Stimulated activated CD4-positive, alpha-beta T cell treated with anti-CD3 and anti-CD28 coated beads, Interleukin-4, amount 100 ng/mL, for 4 hours (primary cell): ENCODE measurements at regions not wholly inside any gene's neighbourhood (a gene's known extent, or its start where the extent isn't known, plus 50 kb on each side); places are given as distances from the start of the nearest gene placed in this dataset.
"Not testable (repeated sequence)": the region's sequence is repeated elsewhere in the genome, so short reads cannot be mapped to it uniquely, and the experiment has no call there.

Experiments used
- DNase-seq, 2 experiments: peaks; one replicate each; pipeline ENCODE4 v3.0.0-alpha.2; 2020

DNA sequence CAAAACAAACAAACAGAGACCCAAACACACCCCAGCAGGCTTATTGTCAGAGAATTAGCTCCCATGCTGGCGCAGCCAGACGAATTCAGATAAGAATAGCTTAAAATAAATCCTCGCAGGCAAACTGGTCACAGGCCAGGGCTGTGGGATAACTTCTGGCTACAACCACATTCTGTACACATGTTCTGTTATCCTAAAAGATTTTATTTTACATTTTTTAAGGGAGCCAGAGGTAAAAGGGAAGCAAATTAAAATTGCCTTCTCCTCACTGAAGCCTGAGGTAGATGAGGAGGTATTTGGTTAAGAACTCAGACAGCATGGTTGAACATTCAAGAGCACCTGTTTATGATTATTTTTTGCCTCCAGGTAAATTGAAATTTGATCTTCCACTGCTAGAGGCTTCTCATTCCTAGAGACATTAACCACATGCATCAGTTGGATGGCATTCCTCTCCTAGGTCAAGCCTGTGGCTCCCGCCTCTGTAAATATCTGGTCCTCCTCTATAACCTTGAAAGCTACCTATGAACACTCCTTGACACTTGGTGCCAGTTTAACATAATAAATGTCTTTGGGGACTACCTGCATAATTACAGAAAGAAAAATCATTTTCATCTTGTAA lies 190.3 kb downstream of the SATB1 start:
- DNase-seq: no peak

GRCh38 chr3:18233987-18234716 lies 191.0 kb downstream of the SATB1 start:
- no peak for DNase-seq

GRCh38 chr3:18232317-18232716 lies 192.8 kb downstream of the SATB1 start:
- no peak for DNase-seq

DNA sequence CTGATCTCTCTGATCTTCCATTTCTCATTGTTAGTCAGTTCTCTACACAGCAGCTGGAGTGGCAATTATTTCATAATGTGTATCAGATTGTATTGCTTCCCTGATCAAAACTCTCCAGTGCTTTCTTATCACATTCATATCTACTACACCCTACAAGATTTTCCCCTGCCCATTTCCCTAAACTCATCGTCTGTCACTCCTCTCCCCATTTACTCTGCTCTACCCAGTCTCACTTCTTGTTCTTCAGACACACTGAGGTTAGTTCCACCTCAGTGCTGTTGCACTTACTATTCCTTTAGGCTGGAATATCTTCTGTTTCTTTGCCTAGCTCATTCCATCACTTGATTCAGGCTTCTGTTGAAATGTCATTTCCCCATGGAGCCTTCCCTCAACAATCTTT lies 197.1 kb downstream of the SATB1 start:
- DNase-seq: no peak

DNA sequence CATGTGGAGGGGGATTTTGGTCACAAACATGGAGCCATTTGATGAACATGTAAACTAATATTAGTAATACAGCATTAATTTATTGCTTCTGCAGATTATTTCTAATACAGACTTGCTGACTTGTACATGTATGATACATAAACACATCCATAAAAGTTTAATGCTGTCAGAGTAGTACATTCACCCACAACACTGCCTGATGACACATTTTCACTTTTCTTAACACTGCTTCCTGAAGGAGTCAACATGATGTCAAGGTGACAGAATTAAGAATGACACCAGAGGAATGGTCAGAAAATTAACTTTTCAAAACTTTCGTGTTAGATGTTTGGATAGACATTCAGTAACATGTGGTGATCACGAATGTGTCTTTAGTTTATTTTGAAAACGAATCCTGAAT lies 199.4 kb downstream of the SATB1 start:
- no peak for DNase-seq

DNA sequence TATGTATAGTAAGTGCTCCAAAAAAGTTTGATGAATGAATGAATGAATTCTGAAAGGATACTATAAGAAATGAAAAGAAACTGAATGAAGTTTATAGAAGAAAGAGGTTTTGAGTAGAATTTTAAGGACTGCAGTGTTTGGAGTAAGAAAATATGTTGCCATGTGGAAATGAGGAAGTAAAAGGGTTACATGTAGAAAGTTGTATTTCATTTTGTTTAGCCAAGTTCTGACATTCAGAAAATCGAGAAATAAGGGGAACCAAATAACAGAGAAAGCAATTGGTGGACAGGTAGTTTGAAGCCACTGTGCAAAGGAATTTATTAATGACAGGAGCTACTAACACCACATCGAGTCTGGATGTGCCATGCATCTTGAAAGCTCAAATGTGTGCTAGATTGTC lies 200.7 kb downstream of the SATB1 start:
- DNase-seq: no peak

GRCh38 chr3:18223974-18224373 lies 201.2 kb downstream of the SATB1 start:
- DNase-seq: no peak

DNA sequence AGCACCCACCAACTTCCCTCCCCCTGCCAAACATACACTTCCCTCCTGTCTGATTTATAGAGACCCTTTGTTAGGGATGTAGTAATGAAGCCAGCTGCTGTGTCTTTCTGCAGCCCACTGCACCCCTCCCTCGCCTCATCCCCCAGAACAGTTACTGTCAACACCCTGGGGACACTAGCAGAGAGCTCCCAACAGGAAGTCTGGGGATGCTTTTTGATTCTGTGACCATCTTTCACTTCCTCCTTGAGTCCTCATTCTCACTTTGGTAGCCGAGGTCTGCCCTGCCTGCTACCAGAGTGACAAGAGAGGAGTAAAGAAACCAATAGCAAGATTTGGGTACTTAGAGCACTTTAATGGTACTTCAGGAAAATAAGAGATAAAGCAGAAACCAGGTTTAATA lies 201.6 kb downstream of the SATB1 start:
- DNase-seq: no peak

GRCh38 chr3:18222686-18223085 lies 202.5 kb downstream of the SATB1 start:
- no peak for DNase-seq

DNA sequence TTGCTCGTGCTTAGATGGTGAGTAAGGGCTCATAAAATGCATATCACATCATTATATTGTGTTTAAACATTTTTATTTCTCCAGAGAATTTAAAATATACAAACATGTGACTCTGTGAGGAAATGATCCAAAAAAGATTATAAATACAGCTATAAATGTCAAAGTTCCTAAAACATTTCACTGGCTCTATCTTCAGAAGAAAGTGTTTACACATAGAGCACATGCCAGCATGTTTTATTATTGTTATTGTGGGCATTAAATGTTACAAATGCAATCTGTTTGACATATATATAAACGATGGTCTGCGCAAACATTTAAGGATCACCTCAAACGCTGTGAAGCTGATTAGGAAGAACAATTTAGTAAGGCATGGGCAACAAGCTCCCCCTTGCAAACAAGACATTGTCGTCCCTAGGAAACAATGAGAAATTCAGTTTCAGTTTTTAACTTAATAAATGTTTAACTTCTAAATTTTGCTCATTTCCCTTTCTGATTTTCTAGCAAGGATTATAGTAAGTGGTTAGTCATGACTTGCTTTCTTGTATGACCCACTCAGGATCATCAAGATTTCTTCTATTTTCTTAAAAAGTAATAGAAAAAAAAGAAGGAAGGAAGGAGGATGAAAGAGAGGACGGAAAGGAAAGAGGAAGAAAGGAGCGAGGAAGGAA lies 207.5 kb downstream of the SATB1 start:
- no peak for DNase-seq

- no peak for DNase-seq
These were observed 208.1 kb downstream of the SATB1 start for GRCh38 chr3:18216996-18217395.

- DNase-seq: no peak
These were observed 209.5 kb downstream of the SATB1 start for GRCh38 chr3:18215639-18216038.

GRCh38 chr3:18211116-18211515 lies 214.0 kb downstream of the SATB1 start:
- DNase-seq: no peak

- DNase-seq: no peak
These were observed 216.3 kb downstream of the SATB1 start for GRCh38 chr3:18208856-18209255.

DNA sequence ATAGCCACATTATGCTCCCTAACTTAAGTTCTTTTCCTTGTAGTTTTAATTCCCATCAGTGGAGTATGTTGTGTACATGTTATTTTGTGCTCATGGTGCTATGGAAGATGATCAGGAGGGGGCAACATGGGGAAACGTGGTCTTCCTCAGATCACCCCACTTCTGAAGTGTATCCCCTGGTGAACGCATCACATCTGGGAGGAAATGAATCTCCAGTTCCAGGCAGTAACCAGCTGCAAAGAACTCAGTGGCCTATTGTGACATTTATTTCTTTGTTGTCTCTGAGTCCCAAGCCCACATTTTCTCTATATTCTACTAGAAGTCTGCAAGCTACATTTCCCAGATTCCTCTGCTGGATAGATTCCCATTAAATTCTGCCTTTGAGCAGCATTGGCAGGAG lies 217.0 kb downstream of the SATB1 start:
- no peak for DNase-seq

DNA sequence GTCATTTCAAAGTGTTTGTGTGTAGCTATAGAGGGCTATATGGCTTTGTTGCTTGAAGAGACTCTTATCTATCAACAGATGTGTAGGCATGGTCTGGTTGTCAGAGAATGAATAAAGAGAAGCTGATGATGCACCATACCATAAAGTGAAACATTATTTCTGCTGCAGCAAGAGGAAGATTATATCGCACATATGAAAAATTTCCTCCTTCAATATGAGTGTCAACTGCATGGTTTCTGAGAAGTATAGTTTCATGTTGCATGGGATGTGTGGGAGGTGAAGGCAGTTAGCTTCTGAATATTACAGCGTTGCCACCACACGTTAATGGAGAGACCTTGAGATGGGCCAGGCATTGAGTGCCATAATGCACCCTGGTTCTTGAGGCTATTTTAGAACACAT lies 217.9 kb downstream of the SATB1 start:
- no peak for DNase-seq

DNA sequence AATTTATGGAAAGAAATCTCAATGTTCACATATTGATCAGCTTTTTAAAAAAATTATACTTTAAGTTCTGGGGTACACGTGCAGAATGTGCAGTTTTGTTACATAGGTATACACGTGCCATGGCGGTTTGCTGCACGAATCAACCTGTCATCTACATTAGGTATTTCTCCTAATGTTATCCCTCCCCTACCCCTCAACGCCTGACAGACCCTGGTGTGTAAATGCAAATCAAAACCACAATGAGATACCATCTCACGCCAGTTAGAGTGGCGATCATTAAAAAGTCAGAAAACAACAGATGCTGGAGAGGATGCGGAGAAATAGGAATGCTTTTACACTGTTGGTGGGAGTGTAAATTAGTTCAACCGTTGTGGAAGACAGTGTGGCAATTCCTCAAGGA lies 219.4 kb downstream of the SATB1 start:
- not testable (repeated sequence) for DNase-seq

- DNase-seq: no peak
These were observed 223.8 kb downstream of the SATB1 start for GRCh38 chr3:18201315-18201714.

GRCh38 chr3:18199757-18200156 lies 225.4 kb downstream of the SATB1 start:
- no peak for DNase-seq

- DNase-seq: no peak
These were observed 229.3 kb downstream of the SATB1 start for GRCh38 chr3:18195836-18196235.

DNA sequence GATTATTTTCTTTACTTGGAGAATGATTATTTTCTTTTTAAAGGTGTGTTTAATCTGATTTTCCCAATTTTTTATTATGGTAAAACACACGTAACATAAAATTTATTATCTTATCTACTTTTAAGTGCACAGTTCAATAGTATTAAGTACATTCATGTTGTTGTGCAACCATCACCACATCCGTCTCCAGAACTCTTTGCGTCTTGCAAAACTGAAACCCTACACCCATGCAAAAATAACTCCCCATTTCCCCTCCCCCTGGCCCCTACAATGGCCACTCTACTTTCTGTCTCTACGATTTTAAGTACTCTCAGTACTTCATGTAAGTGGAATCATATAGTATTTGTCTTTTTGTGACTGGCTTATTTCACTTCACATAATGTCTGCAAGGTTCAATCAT lies 230.7 kb downstream of the SATB1 start:
- no peak for DNase-seq

DNA sequence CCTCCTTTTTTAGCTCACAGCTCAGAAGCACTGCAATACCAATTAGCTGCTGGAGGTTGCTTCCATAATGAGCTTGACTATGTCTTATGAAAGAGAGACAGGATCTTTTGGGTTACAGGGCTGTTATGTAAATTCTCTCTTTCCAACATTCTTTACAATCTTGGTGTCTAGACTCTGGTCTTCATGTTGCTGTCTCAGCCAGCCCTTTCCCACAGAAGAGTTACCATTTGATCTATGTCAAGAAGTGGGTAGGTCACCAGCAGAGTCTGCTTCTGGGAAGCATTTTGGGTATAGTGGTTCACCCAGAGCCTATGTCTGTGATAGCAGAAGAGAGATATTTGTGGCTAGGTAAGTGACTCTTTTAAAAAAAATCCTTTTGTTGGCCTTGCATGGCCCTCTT lies 234.5 kb downstream of the SATB1 start:
- DNase-seq: no peak

DNA sequence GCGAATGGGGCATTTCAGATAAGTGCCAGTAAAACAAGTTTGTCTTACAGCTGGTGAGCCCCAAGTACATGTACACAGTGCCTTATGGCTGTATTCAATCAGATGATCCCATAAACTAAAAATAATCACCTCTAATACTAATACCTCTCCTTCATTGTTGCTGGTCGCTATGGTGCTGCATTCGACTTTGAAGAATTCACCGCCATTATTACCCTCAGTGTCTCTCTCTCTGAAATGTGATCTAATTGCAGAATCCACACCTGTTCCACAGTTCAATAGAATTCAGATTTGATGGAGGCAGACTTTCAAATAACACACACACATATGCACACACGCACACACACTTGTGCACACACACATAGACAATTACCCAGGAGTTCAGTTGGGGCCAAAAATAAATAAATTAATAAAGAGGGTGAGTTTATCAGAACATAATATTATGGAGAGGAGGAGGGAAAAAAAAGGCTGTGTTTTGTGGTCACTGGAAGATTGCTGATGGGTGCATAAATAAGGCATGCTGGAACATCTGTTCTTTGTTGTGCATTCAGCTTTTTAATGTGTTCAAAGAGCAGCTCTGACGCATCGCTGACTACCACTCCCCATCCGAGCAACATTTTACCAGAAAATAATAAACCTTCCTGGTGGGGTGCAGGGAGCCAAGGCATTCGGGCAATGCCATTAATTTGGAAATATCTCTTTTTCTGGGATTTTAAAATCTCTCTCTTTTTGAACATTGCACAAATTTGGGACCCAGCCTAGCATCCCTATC lies 235.7 kb downstream of the SATB1 start:
- DNase-seq: no peak

GRCh38 chr3:18188491-18188890 lies 236.6 kb downstream of the SATB1 start:
- DNase-seq: no peak
